ENCODE measurements at regions not wholly inside any gene's neighbourhood (a gene's known extent, or its start where the extent isn't known, plus 50 kb on each side); places are given as distances from the start of the nearest gene placed in this dataset.

DNA sequence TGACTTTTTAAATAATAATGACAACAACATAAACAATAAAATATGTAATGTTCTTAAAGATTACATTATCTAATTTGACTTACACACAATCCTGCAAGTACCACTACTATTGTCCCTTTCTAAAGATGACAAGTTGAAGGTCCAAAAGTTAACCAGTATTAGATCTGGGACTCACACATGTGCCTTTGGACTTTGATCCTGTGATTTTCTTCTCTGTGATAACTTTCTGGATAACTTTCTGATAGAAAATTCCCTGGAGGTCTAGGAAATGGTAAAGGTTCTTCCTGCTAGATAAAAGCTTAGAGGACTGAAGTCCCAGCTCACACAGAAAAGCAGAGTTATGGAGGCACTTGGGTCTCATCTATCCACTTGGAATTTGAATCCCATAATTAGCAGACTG, 311.9 kb upstream of the KLHL29 start:
- TF ChIP-seq POLR2A (IDR thresholded peaks at IDR 0.05; ENCODE audit: low read depth, low read length) (no peak), MAFK (IDR thresholded peaks at IDR 0.05; ENCODE audit: low read depth, low read length) (no peak), RFX5 (IDR thresholded peaks at IDR 0.05; ENCODE audit: low read depth, low read length) (no peak), SMC3 (IDR thresholded peaks at IDR 0.05; ENCODE audit: low read depth, low read length) (no peak), CEBPB (IDR thresholded peaks at IDR 0.05; ENCODE audit: low read depth, low read length) (no peak), CHD1 (IDR thresholded peaks at IDR 0.05; ENCODE audit: low read depth, low read length) (no peak), FOS (IDR thresholded peaks at IDR 0.05; ENCODE audit: low read depth, low read length) (no peak), MXI1 (IDR thresholded peaks at IDR 0.05; ENCODE audit: borderline replicate concordance, low read depth, low read length) (no peak)
- TF ChIP-seq, protein P1, sequence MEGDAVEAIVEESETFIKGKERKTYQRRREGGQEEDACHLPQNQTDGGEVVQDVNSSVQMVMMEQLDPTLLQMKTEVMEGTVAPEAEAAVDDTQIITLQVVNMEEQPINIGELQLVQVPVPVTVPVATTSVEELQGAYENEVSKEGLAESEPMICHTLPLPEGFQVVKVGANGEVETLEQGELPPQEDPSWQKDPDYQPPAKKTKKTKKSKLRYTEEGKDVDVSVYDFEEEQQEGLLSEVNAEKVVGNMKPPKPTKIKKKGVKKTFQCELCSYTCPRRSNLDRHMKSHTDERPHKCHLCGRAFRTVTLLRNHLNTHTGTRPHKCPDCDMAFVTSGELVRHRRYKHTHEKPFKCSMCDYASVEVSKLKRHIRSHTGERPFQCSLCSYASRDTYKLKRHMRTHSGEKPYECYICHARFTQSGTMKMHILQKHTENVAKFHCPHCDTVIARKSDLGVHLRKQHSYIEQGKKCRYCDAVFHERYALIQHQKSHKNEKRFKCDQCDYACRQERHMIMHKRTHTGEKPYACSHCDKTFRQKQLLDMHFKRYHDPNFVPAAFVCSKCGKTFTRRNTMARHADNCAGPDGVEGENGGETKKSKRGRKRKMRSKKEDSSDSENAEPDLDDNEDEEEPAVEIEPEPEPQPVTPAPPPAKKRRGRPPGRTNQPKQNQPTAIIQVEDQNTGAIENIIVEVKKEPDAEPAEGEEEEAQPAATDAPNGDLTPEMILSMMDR (conservative IDR thresholded peaks at IDR 0.05; ENCODE audit: low read depth, low read length) = no peak
- TF ChIP-seq, protein P2, sequence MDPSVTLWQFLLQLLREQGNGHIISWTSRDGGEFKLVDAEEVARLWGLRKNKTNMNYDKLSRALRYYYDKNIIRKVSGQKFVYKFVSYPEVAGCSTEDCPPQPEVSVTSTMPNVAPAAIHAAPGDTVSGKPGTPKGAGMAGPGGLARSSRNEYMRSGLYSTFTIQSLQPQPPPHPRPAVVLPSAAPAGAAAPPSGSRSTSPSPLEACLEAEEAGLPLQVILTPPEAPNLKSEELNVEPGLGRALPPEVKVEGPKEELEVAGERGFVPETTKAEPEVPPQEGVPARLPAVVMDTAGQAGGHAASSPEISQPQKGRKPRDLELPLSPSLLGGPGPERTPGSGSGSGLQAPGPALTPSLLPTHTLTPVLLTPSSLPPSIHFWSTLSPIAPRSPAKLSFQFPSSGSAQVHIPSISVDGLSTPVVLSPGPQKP (IDR thresholded peaks at IDR 0.05; ENCODE audit: borderline replicate concordance, low read depth, low read length) = no peak
- TF ChIP-seq, protein P3, sequence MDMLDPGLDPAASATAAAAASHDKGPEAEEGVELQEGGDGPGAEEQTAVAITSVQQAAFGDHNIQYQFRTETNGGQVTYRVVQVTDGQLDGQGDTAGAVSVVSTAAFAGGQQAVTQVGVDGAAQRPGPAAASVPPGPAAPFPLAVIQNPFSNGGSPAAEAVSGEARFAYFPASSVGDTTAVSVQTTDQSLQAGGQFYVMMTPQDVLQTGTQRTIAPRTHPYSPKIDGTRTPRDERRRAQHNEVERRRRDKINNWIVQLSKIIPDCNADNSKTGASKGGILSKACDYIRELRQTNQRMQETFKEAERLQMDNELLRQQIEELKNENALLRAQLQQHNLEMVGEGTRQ (IDR thresholded peaks at IDR 0.05; ENCODE audit: low read depth, low read length) = no peak

Data from IMR-90 (cell line).